ENCODE measurements at regions not wholly inside any gene's neighbourhood (a gene's known extent, or its start where the extent isn't known, plus 50 kb on each side); places are given as distances from the start of the nearest gene placed in this dataset.

DNA sequence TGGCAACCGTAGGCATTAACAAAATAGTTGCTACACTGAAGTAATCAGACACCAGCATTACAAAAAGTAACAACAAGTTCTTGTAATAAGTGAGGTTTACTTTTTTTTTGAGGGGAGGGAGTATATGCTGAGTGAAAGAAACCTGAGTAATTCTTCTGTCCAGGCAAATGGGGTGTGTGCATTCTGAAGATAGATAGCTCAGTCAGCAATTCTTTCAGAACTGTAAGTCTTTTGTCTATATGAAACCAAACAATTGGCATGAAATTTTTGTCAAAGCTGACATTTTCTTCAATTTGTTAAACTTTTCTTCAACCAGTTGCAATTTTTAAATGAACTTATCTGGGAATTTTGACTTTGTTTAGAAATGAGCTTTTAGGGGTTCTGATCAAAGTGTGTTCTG lies 208.1 kb upstream of the THSD7B start:
- DNase-seq, result no peak

- no peak for DNase-seq
Measured at GRCh38 chr2:136550181-136550580, 215.2 kb upstream of the THSD7B start.

DNA sequence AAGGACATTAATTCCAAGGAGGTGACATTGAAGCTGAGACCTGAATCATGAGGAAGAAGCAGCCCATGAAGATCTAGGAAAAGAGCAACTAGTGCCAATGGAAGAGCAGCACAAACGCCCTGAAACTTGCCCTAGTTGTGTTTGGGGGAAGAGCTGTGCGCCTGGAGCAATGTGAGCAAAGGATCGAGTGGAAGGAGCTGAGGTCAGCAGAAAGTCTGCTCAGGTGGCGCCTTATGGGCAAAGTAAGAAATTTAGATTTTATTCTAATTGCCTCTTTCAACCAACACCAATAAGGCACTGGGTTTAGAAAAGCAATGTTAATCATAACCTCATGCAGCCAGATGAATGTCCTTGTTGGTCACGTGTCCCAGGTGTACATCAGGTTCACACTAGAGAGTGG lies 226.0 kb upstream of the THSD7B start:
- no peak for DNase-seq

DNA sequence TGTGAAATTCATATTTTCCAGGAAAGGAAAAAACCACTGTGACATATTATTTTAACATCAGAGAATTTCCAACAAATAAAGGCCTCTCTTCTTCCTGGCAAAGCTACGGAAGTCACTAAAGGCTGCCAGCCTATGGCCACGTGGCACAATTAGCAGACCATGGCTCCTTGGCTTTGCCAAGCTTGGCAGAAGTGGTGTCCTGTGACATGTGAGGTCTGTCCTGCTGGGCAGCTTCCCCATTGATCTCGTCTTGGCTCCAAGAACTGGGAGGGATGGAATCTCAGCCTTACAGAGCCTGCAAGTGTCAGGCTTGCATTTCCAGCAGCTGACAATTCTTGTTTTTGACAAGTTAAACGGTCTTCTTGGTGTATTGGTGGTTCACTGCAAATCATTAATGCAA lies 226.9 kb upstream of the THSD7B start:
- DNase-seq, result no peak

DNA sequence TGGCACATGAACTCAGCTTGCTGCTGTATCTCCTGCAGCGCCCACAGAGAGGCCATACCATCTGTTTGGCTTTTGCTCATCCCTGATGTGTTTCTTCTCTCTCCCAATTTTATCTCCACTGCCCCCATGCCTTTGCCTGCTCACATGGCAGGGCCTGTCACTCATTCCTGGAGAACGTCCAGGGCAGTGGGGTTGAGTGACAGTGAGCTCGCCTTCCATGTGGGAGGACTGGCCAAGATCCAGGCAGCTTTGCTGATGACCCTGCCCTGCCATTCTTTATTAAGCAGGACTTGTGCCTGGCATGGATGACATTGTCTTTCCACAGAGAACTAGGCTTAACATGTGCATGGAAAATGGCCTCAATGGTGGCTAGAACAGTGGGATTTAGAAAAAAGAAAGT lies 230.5 kb upstream of the THSD7B start:
- DNase-seq, result no peak

- DNase-seq, result no peak
Measured at GRCh38 chr2:136532171-136532570, 233.2 kb upstream of the THSD7B start.

- no peak for DNase-seq
Measured at GRCh38 chr2:136531731-136532130, 233.6 kb upstream of the THSD7B start.

- no peak for DNase-seq
Measured at GRCh38 chr2:136530146-136530545, 235.2 kb upstream of the THSD7B start.

DNA sequence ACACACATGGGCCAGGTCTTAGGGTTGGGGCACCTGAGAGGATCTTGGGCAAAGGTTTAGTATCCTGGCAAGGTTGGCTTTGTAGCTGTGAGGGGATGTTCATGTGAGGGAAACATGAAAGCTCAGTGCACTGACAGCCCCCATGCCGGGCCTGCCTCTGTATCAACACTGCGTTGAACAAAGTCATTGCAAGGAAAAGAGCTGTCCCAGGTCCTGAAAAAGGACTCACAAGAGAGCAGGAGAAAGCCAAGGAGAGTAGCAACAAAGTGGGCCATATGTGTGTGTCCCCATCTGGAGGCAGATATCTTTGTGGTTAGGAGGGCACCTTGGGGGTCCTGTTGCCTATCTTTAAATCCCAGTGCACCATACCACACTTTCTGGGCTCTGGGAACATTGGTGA lies 237.8 kb upstream of the THSD7B start:
- DNase-seq, result no peak

DNA sequence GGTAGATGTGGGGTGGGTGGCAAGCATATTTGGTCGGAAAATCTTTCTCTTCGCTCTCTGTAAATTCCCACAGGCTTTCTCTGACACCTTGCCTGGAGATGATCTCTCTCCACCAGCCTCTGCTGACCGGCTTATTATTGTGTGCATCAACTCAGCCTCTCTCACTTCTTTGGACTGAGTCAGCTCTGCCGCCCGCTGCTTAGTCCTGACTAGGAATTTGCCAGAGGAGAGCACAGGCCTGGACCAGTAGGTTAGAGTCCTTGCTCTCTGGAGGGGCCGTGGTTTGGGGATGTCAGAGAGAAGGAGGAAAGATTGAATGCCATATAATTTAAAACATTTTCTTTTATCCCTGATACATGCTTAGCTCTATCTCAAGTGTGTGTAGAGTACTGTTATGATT lies 242.6 kb upstream of the THSD7B start:
- no peak for DNase-seq

DNA sequence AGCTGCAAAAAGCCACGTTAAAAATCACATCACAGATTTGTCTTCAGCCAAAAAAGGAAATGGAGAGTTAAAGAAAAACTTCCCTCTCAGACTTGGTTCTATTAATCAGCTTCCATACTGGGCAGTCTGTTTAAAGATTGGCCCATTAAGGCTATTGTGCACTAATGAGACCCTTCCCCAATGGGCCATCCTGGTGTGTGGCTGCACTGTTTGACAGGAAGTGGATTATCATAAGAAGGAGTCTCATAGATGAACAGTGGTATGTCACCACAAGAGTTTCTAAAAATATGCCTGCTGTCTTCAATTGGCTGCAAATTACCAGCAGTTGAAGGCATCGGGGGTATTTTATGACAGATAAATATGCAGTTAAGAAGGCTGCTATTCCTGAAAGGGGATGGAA lies 247.6 kb upstream of the THSD7B start:
- no peak for DNase-seq

GRCh38 chr2:136510244-136510643 lies 255.1 kb upstream of the THSD7B start:
- no peak for DNase-seq

- no peak for DNase-seq
Measured at GRCh38 chr2:136505462-136505861, 259.9 kb upstream of the THSD7B start.

- DNase-seq, result no peak
Measured at GRCh38 chr2:136502660-136503059, 262.7 kb upstream of the THSD7B start.

DNA sequence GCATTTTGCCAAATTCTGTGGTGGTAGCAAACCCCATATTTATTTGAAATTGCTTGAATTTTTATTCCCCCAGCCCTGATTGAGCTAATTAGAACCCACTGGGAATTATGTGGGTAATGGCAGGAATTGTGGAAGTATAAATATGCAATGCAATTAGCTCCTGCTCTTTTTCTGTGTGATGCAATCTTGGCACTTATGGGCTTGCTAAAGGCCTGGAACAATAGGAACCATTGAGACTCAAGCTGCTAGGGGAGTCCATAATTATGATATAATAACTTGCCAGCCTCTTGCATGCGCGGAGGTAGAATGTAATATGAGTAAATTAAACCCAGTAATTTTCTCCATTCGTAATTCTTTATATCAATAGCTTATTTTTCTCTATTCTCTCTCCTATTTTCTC lies 267.6 kb upstream of the THSD7B start:
- DNase-seq, result no peak

- no peak for DNase-seq
Measured at GRCh38 chr2:136496966-136497365, 268.4 kb upstream of the THSD7B start.

DNA sequence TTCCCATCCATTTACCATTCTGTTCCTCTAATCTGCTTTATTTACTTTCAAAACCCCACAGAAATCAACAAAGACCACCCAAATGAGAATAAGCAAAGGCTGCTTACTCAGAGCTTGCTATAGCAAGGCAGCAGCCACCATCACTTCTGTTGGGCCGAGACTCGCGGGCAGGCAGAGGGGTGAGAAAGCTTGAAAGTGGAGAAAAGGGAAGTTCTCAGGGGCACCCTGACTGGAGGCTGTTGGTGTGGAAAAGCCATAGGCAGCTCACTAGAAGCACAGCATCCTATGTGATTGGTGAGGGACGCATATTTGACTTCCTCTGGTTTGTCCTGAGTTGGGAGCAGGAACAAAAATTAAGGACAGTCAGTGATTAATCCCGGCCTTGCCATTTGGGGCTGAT lies 269.7 kb upstream of the THSD7B start:
- no peak for DNase-seq

GRCh38 chr2:136492901-136493300 lies 272.4 kb upstream of the THSD7B start:
- DNase-seq, result no peak

DNA sequence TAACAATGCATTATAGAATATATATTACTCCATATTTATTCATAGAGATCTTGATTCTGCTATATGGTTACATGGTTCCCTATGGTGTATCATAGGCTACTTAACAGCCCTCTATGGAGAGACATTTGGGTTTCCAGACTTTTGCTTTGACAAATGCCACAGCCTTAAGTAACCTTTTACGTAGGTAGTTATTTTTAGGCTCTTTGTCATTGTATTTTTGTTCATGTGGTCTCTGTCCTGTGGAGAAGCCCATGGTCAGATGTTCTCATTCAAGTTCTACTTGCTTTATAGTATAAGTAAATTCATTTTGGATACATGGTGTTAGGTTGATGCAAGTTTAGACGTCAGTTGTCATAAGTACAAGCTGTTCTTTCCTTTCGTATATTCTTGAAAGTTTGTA lies 275.2 kb upstream of the THSD7B start:
- no peak for DNase-seq

GRCh38 chr2:136487421-136487820 lies 277.9 kb upstream of the THSD7B start:
- DNase-seq, result no peak

DNA sequence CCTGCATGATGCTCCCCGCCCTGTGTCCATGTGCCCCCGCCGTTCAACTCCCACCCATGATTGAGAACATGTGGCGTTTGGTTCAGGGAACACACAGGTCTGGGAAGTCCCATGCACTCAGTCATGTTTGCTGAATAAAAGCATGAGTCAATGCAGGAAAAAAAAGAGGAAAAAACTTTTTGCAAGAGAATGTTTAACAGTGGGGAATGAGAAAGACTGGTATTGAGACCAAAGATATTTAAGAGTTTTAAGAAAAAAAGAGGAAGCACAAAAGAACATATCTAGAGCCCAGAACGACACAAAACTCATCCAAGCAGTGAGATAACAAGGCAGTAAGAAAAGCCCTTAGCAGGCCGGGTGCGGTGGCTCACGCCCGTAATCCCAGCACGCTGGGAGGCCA lies 279.2 kb upstream of the THSD7B start:
- DNase-seq, result no peak

DNA sequence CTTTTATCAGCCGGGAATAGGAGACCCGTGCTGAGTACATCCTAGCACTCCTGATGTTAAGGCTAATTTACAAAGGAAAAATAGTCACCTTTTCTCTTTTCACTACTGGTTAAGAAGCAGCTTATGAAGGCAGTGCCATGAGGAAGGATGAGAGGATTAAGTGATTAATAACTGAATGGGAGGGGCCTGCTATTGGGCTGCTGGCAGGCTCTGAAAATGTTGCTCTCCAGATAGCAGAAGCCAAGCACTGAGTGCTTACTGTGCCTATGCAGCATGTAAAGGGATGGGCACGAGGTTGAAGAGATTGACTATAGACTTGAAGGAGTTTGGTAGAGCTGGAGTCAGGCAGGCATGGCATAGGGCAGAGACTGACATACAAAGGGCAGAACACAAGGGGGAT lies 282.4 kb upstream of the THSD7B start:
- DNase-seq, result no peak

- DNase-seq, result no peak
Measured at GRCh38 chr2:136482006-136482405, 283.3 kb upstream of the THSD7B start.

GRCh38 chr2:136479696-136480095 lies 285.6 kb upstream of the THSD7B start:
- DNase-seq, result no peak

DNA sequence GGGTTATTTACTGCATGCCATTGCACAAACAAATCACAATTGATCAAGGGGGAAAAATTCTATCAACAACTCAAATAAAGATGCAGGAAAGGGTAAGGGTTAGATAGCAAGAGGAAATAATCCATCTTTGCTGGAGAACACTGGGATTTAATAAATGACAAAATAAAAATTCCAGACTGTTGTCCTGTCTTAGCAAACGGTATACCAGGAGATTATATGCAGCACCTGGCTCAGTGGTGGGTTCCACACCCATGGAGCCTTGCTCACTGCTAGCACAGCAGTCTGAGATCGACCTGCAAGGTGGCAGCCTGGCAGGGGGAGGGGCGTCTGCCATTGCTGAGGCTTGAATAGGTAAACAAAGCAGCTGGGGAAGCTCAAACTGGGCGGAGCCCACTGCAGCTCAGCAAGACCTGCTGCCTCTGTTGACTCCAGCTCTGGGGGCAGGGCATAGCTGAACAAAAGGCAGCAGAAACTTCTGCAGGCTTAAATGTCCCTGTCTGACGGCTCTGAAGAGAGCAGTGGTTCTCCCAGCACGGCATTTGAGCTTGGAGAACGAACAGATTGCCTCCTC lies 296.5 kb upstream of the THSD7B start:
- DNase-seq, result no peak

GRCh38 chr2:136452528-136452927 lies 312.8 kb upstream of the THSD7B start:
- no peak for DNase-seq

Measured in CD4-positive, alpha-beta T cell treated with Interleukin-1 beta for 1 hour (primary cell).